T-helper 1 cell (primary cell): ENCODE measurements at regions not wholly inside any gene's neighbourhood (a gene's known extent, or its start where the extent isn't known, plus 50 kb on each side); places are given as distances from the start of the nearest gene placed in this dataset.
"Not testable (repeated sequence)": the region's sequence is repeated elsewhere in the genome, so short reads cannot be mapped to it uniquely, and the experiment has no call there.

ENCODE experiments used
- DNase-seq, 5 donors: peaks; one replicate each; pipeline ENCODE4 v3.0.0-alpha.2; 2012 to 2020

- peak in 1 of 5 donors; percentile 64 for DNase-seq
Measured at GRCh38 chr3:125697979-125698640, 102.8 kb upstream of the OSBPL11 start.

GRCh38 chr3:125715651-125716050 lies 120.4 kb upstream of the OSBPL11 start:
- DNase-seq: no peak

- DNase-seq: not testable (repeated sequence)
Measured at GRCh38 chr3:125732151-125732550, 136.9 kb upstream of the OSBPL11 start.

GRCh38 chr3:125741991-125742718 lies 146.9 kb upstream of the OSBPL11 start:
- DNase-seq: not testable (repeated sequence)

GRCh38 chr3:125742845-125743244 lies 147.5 kb upstream of the OSBPL11 start:
- DNase-seq: peak in 1 of 5 donors; percentile 79

GRCh38 chr3:125757050-125757449 lies 161.8 kb upstream of the OSBPL11 start:
- not testable (repeated sequence) for DNase-seq

- DNase-seq: not testable (repeated sequence)
Measured at GRCh38 chr3:125758641-125759130, 163.4 kb upstream of the OSBPL11 start.

- DNase-seq: peak in 1 of 5 donors; percentile 46
Measured at GRCh38 chr3:125762601-125763000, 167.3 kb upstream of the OSBPL11 start.

- peak; percentile 14 to 54 (median 35) for DNase-seq
Measured at GRCh38 chr3:125766285-125766826, 171.1 kb upstream of the OSBPL11 start.

GRCh38 chr3:125766931-125767330 lies 171.6 kb upstream of the OSBPL11 start:
- not testable (repeated sequence) for DNase-seq

- no peak for DNase-seq
Measured at GRCh38 chr3:125767641-125768040, 172.3 kb upstream of the OSBPL11 start.

- not testable (repeated sequence) for DNase-seq
Measured at GRCh38 chr3:125768821-125769220, 173.5 kb upstream of the OSBPL11 start.

- not testable (repeated sequence) for DNase-seq
Measured at GRCh38 chr3:125771506-125771905, 176.2 kb upstream of the OSBPL11 start.

- DNase-seq: not testable (repeated sequence)
Measured at GRCh38 chr3:125774433-125775034, 179.2 kb upstream of the OSBPL11 start.

GRCh38 chr3:125775106-125775505 lies 179.8 kb upstream of the OSBPL11 start:
- DNase-seq: not testable (repeated sequence)

GRCh38 chr3:125775606-125776294 lies 180.5 kb upstream of the OSBPL11 start:
- not testable (repeated sequence) for DNase-seq

GRCh38 chr3:125779276-125779675 lies 184.0 kb upstream of the OSBPL11 start:
- not testable (repeated sequence) for DNase-seq

GRCh38 chr3:125779918-125780317 lies 184.6 kb upstream of the OSBPL11 start:
- DNase-seq: not testable (repeated sequence)

- not testable (repeated sequence) for DNase-seq
Measured at GRCh38 chr3:125781678-125782077, 186.4 kb upstream of the OSBPL11 start.

GRCh38 chr3:125790312-125790711 lies 178.7 kb upstream of the ROPN1B start:
- DNase-seq: not testable (repeated sequence)

GRCh38 chr3:125791021-125791420 lies 178.0 kb upstream of the ROPN1B start:
- not testable (repeated sequence) for DNase-seq

GRCh38 chr3:125810010-125810409 lies 159.0 kb upstream of the ROPN1B start:
- DNase-seq: not testable (repeated sequence)
